H1 (cell line): ENCODE measurements at regions not wholly inside any gene's neighbourhood (a gene's known extent, or its start where the extent isn't known, plus 50 kb on each side); places are given as distances from the start of the nearest gene placed in this dataset.
A peak's percentile ranks its signal among the peaks of the same experiment; 100 is the strongest.

Experiments
- CTCF ChIA-PET: fragments of 300-600 bp; sonication (Branson Sonifier 250); formaldehyde crosslinking; loops from one replicate; lab custom pipeline; 2021; ENCODE audit not compliant: partially characterized antibody; lab: Charles Lee
- POLR2A ChIA-PET: fragments of 300-600 bp; sonication (Branson Sonifier 250); formaldehyde crosslinking; loops from one replicate; lab custom pipeline; 2021; ENCODE audit warnings: inconsistent platforms; ENCODE audit not compliant: partially characterized antibody; lab: Charles Lee
- DNase-seq, 2 experiments: peaks; one replicate each; pipeline versions ENCODE4 v3.0.0 to v3.0.0-alpha.2; 2010 to 2022; ENCODE audit warnings: low spot score in 2 of 2, low read depth in 1 of 2, mixed read lengths in 1 of 2
- FAIRE-seq: peaks from 2 replicates; lab custom pipeline; 2011; peaks lifted over from hg19 to GRCh38; lab: Jason Lieb, UNC
- H2AFZ ChIP-seq: 2 replicates; pipeline ENCODE4 v1.8.1; 2012; ENCODE audit warnings: low read length, inconsistent platforms
- H2AK5ac ChIP-seq: 2 replicates; pipeline ENCODE4 v1.6.1; 2013; ENCODE audit warnings: low read depth, low read length
- H2BK120ac ChIP-seq: replicated peaks from 2 replicates; pipeline ENCODE3; 2013; ENCODE audit warnings: low read depth, low read length, inconsistent platforms
- H2BK12ac ChIP-seq: 2 replicates; pipeline ENCODE4 v1.6.1; 2013; ENCODE audit warnings: low read depth, low read length
- H2BK15ac ChIP-seq: 2 replicates; pipeline ENCODE4 v1.6.1; 2013; ENCODE audit warnings: low read length
- H2BK20ac ChIP-seq: 2 replicates; pipeline ENCODE4 v1.6.1; 2013; ENCODE audit warnings: low read length
- H2BK5ac ChIP-seq: 2 replicates; pipeline ENCODE4 v1.6.1; 2013; ENCODE audit warnings: low read depth, low read length
- H3K14ac ChIP-seq: 2 replicates; pipeline ENCODE4 v1.6.1; 2013; ENCODE audit warnings: inconsistent platforms; ENCODE audit not compliant: insufficient read length
- H3K18ac ChIP-seq: 2 replicates; pipeline ENCODE4 v1.6.1; 2013; ENCODE audit warnings: low read length; ENCODE audit errors: extremely low read depth
- H3K23ac ChIP-seq: 2 replicates; pipeline ENCODE4 v1.6.1; 2013; ENCODE audit warnings: inconsistent platforms; ENCODE audit not compliant: insufficient read length
- H3K23me2 ChIP-seq: 2 replicates; pipeline ENCODE4 v1.6.1; 2013; ENCODE audit warnings: low read depth, low read length
- H3K27ac ChIP-seq: 2 replicates; pipeline ENCODE4 v1.6.1; 2011; ENCODE audit warnings: low read depth, low read length, inconsistent platforms
- H3K27me3 ChIP-seq, 4 experiments: replicated peaks in 1 of 4; 1 replicate in 1 of 4; 2 replicates in 3 of 4; pipeline versions ENCODE4 v1.6.1 to v1.8.1; 2011 to 2013; ENCODE audit warnings: low read length in 3 of 4, mild to moderate bottlenecking in 3 of 4, inconsistent platforms in 2 of 4, mixed read lengths in 2 of 4, moderate library complexity in 1 of 4; ENCODE audit not compliant: control insufficient read depth in 3 of 4, insufficient read depth in 3 of 4; ENCODE audit errors: extremely low read depth in 1 of 4
- H3K36me3 ChIP-seq, 4 experiments: 2 replicates each; pipeline versions ENCODE4 v1.6.1 to v1.8.1; 2011 to 2013; ENCODE audit warnings: mild to moderate bottlenecking in 4 of 4, low read length in 3 of 4, moderate library complexity in 2 of 4, control low read depth in 1 of 4, inconsistent platforms in 1 of 4; ENCODE audit not compliant: insufficient read depth in 4 of 4, control insufficient read depth in 2 of 4
- H3K4ac ChIP-seq: replicated peaks from 2 replicates; pipeline ENCODE3; 2013; ENCODE audit warnings: low read length, low read depth, mixed read lengths, inconsistent platforms; ENCODE audit not compliant: insufficient read length
- H3K4me1 ChIP-seq, 4 experiments: replicated peaks in 1 of 4; 1 replicate in 1 of 4; 2 replicates in 3 of 4; pipeline versions ENCODE4 v1.6.1 to v1.8.1; 2011 to 2013; ENCODE audit warnings: low read length in 3 of 4, inconsistent platforms in 2 of 4, mixed read lengths in 1 of 4; ENCODE audit not compliant: insufficient read depth in 4 of 4, control insufficient read depth in 3 of 4
- H3K4me2 ChIP-seq, 2 experiments: 2 replicates each; pipeline versions ENCODE4 v1.6.1 to v1.8.1; 2011 to 2013; ENCODE audit warnings: low read depth in 2 of 2, low read length in 2 of 2, control low read depth in 1 of 2, inconsistent platforms in 1 of 2, mild to moderate bottlenecking in 1 of 2; ENCODE audit not compliant: insufficient read depth in 1 of 2
- H3K4me3 ChIP-seq, 4 experiments: fragments of 200-600, 300-600 bp in 1 of 4; sonication (generic), shearing (Covaris generic), sonication (Bioruptor Twin) in 1 of 4; 2 replicates each; pipeline versions ENCODE4 v1.5.1 to v1.8.1; 2011 to 2016; ENCODE audit warnings: low read length in 4 of 4, low read depth in 3 of 4, control low read depth in 2 of 4, inconsistent platforms in 2 of 4, mild to moderate bottlenecking in 2 of 4, mixed read lengths in 1 of 4, moderate library complexity in 1 of 4; ENCODE audit not compliant: insufficient read depth in 2 of 4; ENCODE audit errors: extremely low read depth in 1 of 4
- H3K56ac ChIP-seq: replicated peaks from 2 replicates; pipeline ENCODE3; 2013; ENCODE audit warnings: low read depth, mild to moderate bottlenecking, mixed read lengths, low read length, inconsistent platforms; ENCODE audit not compliant: insufficient read length
- H3K79me1 ChIP-seq: 2 replicates; pipeline ENCODE4 v1.6.1; 2013; ENCODE audit warnings: low read depth, low read length, control low read depth
- H3K79me2 ChIP-seq, 2 experiments: 2 replicates each; pipeline versions ENCODE4 v1.6.1 to v1.8.1; 2012 to 2013; ENCODE audit warnings: low read length in 2 of 2, mild to moderate bottlenecking in 2 of 2, inconsistent platforms in 1 of 2; ENCODE audit not compliant: insufficient read depth in 2 of 2, control insufficient read depth in 1 of 2
- H3K9ac ChIP-seq, 4 experiments: replicated peaks in 1 of 4; 1 replicate in 1 of 4; 2 replicates in 3 of 4; pipeline versions ENCODE4 v1.6.1 to v1.8.1; 2011 to 2013; ENCODE audit warnings: low read depth in 3 of 4, low read length in 3 of 4, control low read depth in 2 of 4, mild to moderate bottlenecking in 2 of 4, moderate library complexity in 2 of 4, inconsistent platforms in 1 of 4; ENCODE audit errors: extremely low read depth in 1 of 4
- H3K9me3 ChIP-seq, 2 experiments: 2 replicates each; pipeline versions ENCODE4 v1.6.1 to v1.8.1; 2012 to 2013; ENCODE audit warnings: mild to moderate bottlenecking in 2 of 2, moderate library complexity in 2 of 2, control low read depth in 1 of 2, inconsistent platforms in 1 of 2, low read depth in 1 of 2, low read length in 1 of 2, mixed read lengths in 1 of 2; ENCODE audit not compliant: insufficient read depth in 2 of 2
- H4K20me1 ChIP-seq, 2 experiments: replicated peaks in 1 of 2; 2 replicates each; pipeline versions ENCODE3 to v1.8.1; 2011 to 2013; ENCODE audit warnings: inconsistent platforms in 2 of 2, low read length in 2 of 2, mild to moderate bottlenecking in 1 of 2; ENCODE audit not compliant: insufficient read depth in 2 of 2, control insufficient read depth in 1 of 2
- H4K5ac ChIP-seq: 2 replicates; pipeline ENCODE4 v1.6.1; 2013; ENCODE audit warnings: low read length, low read depth, mixed read lengths, inconsistent platforms; ENCODE audit not compliant: insufficient read length
- H4K8ac ChIP-seq: 2 replicates; pipeline ENCODE4 v1.8.0; 2013; ENCODE audit warnings: mild to moderate bottlenecking, moderate library complexity, low read length, inconsistent platforms; ENCODE audit not compliant: insufficient read depth; ENCODE audit errors: extremely low read depth
- H4K91ac ChIP-seq: replicated peaks from 2 replicates; pipeline ENCODE3; 2013; ENCODE audit warnings: low read length, mixed read lengths, inconsistent platforms; ENCODE audit not compliant: insufficient read length
- BCL11A ChIP-seq, 2 experiments: IDR thresholded peaks; one replicate each; pipeline ENCODE4 v1.6.1; 2011; ENCODE audit warnings: low read depth in 2 of 2, low read length in 2 of 2, mild to moderate bottlenecking in 2 of 2
- POU5F1 ChIP-seq: IDR thresholded peaks from 2 replicates; pipeline ENCODE4 v1.6.1; 2011; ENCODE audit warnings: low read depth, mild to moderate bottlenecking, low read length, moderate library complexity
- RXRA ChIP-seq: IDR thresholded peaks from 2 replicates; pipeline ENCODE4 v1.6.1; 2011; ENCODE audit warnings: low read depth, mild to moderate bottlenecking, low read length, moderate library complexity; ENCODE audit not compliant: insufficient read depth
- SAP30 ChIP-seq: fragments of 300-600 bp; sonication (generic); IDR thresholded peaks from 2 replicates; pipeline ENCODE4 v1.7.1; 2012; ENCODE audit warnings: low read length, moderate library complexity, mild to moderate bottlenecking, inconsistent platforms; ENCODE audit not compliant: insufficient read depth, insufficient replicate concordance
- SP2 ChIP-seq: IDR thresholded peaks from 2 replicates; pipeline ENCODE4 v1.6.1; 2012; ENCODE audit warnings: mild to moderate bottlenecking, low read length, inconsistent platforms
- SP4 ChIP-seq: IDR thresholded peaks from 2 replicates; pipeline ENCODE4 v1.6.1; 2012; ENCODE audit warnings: low read length, inconsistent platforms
- TBP ChIP-seq: IDR thresholded peaks from 2 replicates; pipeline ENCODE4 v1.6.1; 2011; ENCODE audit warnings: low read depth, low read length, improper control_type of control experiment
- YY1 ChIP-seq: IDR thresholded peaks from 2 replicates; pipeline ENCODE4 v1.6.1; 2011; ENCODE audit warnings: low read depth, mild to moderate bottlenecking, low read length
- WGBS, 2 experiments: shearing (Covaris generic) in 1 of 2; methylation state at CpG; one replicate each; pipeline versions ENCODE4 v1.1.6 to v1.1.7; 2013 to 2015; ENCODE audit warnings: low lambda C conversion rate in 2 of 2, mixed read lengths in 2 of 2, inconsistent platforms in 1 of 2, low coverage in 1 of 2, missing lambda C conversion rate in 1 of 2; ENCODE audit not compliant: insufficient replicate concordance in 2 of 2, insufficient coverage in 1 of 2, insufficient read length in 1 of 2; ENCODE audit errors: extremely low coverage in 1 of 2, missing lambda C conversion rate in 1 of 2; 5-methylcytosine and 5-hydroxymethylcytosine counted together

DNA sequence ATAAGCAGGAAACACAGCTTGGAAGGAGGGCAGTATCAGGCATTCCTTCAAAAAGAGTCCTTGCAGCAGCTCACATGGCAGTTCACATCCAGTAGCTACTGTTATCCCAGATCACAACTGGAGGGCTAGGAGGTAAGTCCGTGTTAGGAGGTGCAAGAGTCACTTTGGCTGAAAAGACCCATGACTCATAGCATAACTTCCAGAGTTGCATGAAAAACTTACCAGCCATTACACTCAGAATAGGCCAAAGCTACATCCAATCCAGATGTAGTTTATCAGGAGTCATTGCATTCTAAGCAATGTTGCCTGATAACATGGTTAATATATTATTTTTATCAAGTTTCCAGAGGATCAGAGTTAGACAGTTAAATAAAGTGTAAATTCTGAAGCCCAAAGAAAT lies 1126.4 kb upstream of the SEMA6A start:
- Histone ChIP-seq H3K18ac (no peak overlapping the region), H2BK15ac (no peak overlapping the region), H4K8ac (no peak overlapping the region), H3K4me2 (no peak overlapping the region), H2BK5ac (no peak overlapping the region), H3K23me2 (no peaks in the 10 kb centered on the region), H3K79me2 (no peaks in the 10 kb centered on the region), H3K9ac (no peak overlapping the region), H3K4ac (no peak overlapping the region), H4K91ac (no peak overlapping the region), H3K79me1 (no peaks in the 10 kb centered on the region), H2BK20ac (no peak overlapping the region), H3K36me3 (no peaks in the 10 kb centered on the region), H3K14ac (no peak overlapping the region), H2BK120ac (no peak overlapping the region), H3K27me3 (no peaks in the 10 kb centered on the region), H2AFZ (peak overlapping the region; percentile 53; the same call in 1 of the 2 replicates), H3K27ac (no peak overlapping the region), H3K56ac (no peak overlapping the region), H4K5ac (no peak overlapping the region), H3K23ac (no peak overlapping the region), H3K4me3 (no peak overlapping the region), H2BK12ac (no peak overlapping the region), H2AK5ac (no peak overlapping the region), H3K9me3 (no peaks in the 10 kb centered on the region), H4K20me1 (no peaks in the 10 kb centered on the region), H3K4me1 (no peaks in the 10 kb centered on the region)
- CTCF ChIA-PET: interaction anchor here (0.6 to 0.8 kb wide), 2 partner anchors 183 to 246 kb away, joined by 3 read pairs; no protein-coding TSS in a partner anchor
- TF ChIP-seq SP2 (no peak), BCL11A (IDR thresholded peaks at IDR 0.05; ENCODE audit: low read depth in 2 of 2, low read length in 2 of 2) (no peak), SAP30 (no peak), TBP (no peak), SP4 (no peak), YY1 (no peak), POU5F1 (no peak), RXRA (no peak)
- FAIRE-seq (no peak), DNase-seq (no peak)
- POLR2A ChIA-PET: no interaction called here
- WGBS, 2 experiments: 100% methylated on average over 1 of the region's 1 CpG; no CpG with 5 or more reads in 1 of the 2 experiments
